T-helper 2 cell (primary cell): ENCODE measurements at regions not wholly inside any gene's neighbourhood (a gene's known extent, or its start where the extent isn't known, plus 50 kb on each side); places are given as distances from the start of the nearest gene placed in this dataset.
"Not testable (repeated sequence)": the region's sequence is repeated elsewhere in the genome, so short reads cannot be mapped to it uniquely, and the experiment has no call there.

Experiments
- DNase-seq, 5 experiments: peaks; one replicate each; pipeline versions ENCODE4 v3.0.0 to v3.0.0-alpha.2; 2012 to 2022

DNA sequence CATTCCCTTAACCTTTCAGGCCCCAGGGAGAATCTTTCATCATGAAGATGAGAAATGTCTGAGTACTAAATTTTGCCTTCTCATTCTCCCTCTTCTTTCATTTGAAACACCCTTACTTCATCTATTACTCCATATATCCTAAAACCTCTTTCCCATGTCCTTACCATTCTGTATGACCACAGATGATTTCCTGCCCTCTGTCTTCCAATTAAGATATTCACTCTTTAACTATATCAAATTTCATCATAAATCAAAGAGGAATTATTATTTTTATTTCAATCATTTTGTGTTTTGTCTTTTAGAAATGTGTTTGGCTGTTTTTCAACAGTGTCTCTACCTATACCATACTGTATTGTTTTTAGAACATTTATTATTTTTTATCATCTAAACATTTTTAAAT is 964.9 kb upstream of the KLHL29 start:
- no peak for DNase-seq

DNA sequence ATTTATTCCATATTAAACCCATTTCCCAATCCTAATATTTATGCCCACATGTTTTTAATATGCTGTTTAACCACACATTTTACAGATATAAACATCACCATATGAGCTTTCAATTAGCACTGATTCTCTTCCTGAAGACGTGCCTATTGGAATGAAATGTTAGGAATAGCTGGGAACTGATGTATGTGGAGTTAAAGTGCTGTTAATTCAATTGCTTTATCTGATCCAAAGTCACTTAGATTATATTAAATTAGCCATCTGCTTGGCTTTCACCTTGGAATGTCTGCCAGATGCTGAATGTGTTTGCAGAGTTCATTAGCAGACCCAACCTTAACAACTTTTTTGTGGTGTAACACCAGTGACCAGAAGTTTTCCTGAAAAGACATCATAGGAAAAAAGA is 942.9 kb upstream of the KLHL29 start:
- no peak for DNase-seq

DNA sequence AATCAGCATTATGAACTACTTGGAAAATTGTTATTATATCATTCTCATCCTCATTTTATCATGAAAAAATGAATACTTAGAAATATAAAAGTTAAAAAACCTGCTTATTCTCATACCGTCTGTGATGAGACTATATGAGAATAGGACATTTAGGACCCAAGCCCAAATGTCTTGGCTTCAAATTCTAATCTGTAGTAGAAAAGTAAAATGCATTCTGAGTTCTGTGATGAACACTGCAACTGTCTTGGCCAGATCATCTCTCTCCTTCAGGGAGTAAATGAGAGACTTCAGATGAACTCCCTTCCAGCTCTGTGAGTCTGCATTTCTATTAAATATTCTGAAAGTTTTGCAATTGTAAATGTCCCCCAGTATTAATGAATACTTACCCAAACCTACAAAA is 940.7 kb upstream of the KLHL29 start:
- no peak for DNase-seq

DNA sequence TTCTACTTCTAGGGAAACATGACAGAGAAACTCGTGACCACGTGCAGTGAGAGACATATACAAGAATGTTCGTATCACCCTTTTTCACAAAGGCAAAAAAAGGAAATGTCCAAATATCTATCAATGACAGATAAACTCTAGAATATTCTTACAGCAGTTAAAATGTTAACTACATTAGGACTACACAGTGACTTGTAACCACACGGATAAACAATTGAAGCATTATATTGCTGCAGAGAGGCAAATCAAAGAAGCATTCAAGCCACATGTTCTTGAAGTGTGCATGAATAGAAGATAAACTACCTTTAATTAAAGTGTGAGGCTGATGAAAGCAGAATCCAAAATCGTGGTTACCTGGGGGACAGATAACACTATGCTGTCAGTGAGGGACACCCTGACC is 935.3 kb upstream of the KLHL29 start:
- no peak for DNase-seq

DNA sequence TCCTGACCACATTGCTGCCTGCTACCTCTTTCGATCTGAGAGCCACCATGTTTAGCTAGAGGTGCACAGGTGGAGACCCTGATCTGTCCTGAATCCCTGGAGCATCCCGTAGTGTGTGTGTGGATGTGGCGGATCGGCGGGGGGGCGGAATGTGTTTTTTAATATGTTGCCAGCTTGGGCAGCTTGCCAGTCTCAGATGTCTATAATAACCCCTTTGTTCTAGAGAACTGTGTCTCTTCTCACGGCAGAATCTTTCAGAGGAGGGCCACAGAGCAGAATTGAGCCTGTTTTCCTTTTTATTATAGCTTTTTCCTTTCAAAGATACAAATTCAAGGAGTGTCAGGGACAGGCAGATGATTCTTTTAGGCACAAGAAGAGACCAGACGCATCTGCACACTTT is 934.1 kb upstream of the KLHL29 start:
- no peak for DNase-seq

DNA sequence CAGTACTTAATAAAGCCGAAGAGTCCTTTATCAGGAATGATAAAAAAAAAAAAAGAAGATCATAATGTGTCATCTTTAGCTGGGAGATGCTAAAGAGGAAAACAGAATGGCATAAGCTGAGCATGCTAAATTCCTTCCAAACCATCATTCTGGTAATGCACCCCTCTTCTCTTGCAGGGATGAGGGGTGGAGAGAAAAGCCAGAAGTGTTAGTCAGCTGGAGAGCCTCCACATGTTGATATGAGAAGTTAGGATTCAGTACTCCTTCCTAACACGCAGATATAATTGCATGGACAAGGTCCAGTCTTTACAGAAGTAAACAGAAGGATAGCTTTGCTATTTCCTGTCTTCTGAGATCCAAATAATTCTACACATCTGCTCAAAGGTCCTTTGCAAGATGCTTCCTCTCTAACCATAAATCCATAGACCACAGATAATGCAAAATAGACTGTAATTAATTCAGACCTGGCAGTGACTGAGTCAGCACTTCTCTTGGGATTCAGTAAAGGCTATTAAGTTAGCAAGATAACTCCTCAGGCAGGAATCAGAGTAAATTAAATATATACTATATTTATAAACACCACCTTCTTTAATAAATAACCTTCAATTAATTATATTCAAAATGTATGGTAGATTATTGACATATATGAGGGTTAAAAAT is 930.0 kb upstream of the KLHL29 start:
- DNase-seq = no peak

DNA sequence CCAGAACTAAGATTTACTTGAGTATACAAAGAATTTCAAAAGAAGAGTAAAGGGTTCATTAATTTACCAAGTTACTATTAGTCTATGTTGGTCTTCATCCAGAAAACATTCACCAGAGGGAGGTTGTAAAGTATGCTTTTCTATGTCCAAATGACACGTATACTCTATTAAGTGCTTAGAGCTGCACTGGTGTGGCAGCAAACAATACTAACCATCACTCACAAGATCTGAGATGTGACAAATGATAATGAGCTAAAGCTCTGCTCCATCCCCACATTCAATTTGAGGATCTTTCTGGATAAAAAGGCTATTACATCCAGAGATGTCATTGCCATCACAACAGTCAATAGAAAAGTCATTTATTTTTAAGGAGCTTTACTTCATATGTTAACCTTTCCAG is 926.5 kb upstream of the KLHL29 start:
- no peak for DNase-seq

DNA sequence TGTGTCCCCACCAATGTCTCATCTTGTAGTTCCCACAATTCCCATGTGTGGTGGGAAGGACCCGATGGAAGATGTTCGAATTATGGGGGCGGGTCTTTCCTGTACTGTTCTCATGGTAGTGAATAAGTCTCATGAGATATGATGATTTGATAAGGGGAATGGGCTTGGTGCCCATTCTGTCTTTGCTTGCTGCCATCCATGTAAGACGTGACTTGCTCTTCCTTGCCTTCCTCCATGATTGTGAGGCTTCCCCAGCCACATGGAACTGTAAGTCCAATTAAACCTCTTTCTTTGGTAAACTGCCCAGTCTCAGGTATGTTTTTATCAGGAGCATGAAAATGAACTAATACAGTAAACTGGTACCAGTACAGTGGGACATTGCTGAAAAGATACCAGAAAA is 909.9 kb upstream of the KLHL29 start:
- not testable (repeated sequence) for DNase-seq

DNA sequence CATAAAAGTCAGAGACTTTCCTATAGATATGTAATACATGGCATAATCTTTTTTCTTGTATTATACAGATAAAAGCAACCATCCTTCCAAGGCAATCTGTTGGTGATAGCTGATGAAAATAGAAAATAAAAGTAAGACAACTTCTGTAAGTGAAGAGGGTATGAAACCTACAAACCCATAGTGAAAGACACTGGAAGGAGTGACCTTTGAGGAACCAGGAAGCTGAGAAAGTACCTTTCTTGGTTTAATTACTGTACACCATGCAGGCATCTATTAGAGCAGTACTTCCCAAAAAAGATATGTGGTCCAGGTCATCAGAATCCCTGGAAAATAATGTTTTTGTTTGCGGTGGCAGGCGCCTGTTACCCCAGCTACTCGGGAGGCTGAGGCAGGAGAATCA is 906.6 kb upstream of the KLHL29 start:
- no peak for DNase-seq

DNA sequence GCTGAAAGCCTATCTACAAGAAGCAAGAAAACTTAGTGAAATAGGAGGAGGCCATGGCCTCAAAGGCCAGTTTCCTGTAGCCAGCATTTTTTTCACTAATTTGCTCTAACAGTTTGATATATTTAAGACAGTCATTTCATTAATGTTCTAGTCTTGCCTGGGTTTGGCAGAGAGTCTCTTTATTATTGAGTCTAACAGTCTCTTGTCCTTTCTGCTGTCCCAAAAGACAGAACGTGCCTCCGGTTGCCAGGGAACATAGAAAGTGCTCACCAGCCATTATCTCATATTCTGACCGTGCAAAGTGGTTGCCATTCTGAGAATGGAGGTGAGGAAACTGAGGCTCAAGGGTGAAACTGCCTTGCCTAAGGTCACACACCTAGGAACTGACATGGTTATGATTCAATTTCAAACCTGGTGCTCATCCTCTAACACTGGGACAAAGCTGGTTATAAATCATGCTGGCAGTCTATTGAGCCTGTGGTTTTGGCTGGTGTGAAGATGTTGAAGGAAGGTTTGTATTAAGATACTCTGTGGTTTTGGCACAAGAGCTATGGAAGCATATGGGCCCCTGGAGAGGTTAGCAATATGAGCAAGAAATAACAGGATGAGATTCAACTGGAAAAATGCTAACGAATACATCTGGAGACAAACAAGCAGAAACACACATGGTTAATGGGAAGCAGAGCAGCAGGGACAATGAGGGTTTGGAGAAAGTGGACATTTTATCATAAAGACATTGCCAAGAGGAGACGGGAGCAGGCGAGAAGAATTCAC is 903.3 kb upstream of the KLHL29 start:
- DNase-seq = no peak

DNA sequence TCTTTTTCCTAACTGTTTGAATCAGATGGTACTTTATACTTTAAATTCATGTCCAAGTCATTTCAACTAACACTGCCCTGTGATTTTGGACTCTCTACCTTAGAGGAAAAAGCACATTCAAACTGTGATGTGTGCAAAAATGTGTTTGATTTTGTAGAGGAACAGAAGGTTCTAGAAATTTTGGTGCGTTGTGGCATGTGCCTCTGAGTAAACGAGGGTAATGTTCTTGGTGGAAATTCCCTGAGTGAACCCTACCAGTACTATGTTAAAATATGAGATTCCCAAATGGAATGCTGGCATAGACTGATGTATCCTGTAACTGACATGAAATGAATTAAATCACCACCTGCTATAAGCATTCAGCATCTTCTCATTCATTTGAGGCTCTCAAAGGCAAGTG is 901.9 kb upstream of the KLHL29 start:
- DNase-seq = no peak

DNA sequence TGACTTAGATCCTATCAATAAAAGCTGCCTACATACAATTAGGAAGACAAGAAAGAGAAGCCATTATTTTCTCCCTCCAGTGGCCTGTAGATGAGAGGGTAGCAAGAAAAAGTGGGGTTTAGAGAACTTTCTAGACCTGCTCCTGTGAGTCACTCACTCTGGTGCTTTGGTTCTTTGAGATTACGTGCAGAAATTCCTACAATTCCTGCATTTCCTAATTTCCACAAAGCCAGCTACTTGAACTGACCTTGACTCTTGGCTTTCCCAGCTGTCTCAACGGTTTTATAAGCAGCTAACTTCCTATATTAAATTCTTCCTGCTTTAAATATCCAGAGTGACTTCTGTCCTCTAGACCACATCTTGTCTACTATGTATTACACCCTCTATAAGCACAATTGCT is 899.5 kb upstream of the KLHL29 start:
- DNase-seq = no peak

DNA sequence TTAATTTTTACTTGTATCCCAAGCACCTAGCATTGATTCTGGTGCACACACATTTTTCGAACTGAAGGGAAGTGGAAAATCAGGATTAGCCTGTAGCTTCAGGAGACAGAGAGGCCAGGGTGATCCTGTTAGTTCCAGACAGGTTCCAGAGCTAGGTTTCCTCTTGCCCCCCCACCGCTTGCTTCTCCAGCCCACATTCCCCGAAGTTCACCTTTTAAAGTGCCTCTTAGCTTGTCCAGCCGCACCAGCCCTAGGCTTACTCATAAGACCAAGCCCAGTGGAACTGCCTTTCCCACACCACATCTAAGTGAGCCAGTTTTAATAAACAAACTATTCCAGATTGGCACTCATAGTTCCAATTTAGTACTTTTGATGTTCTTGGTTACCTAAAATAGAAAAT is 898.6 kb upstream of the KLHL29 start:
- no peak for DNase-seq

DNA sequence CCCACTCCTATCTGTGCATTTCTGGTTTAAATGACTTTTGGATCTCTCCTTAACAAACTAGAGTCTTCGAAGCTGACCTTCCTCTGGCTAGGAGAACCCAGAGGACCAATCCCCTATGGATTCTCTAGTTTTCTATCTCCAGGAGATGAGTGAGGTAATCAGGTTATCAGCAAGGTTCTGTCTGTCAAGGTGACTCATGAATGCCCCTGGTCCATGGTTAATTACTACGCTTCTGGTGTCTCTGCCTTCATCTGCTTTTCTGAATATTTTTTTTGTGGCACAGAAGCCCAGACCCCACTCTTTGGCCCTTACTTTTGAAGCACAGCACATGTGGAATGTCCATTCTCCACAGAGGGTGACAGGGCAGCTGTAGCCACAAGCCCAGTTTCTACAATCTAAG is 897.9 kb upstream of the KLHL29 start:
- DNase-seq = no peak

DNA sequence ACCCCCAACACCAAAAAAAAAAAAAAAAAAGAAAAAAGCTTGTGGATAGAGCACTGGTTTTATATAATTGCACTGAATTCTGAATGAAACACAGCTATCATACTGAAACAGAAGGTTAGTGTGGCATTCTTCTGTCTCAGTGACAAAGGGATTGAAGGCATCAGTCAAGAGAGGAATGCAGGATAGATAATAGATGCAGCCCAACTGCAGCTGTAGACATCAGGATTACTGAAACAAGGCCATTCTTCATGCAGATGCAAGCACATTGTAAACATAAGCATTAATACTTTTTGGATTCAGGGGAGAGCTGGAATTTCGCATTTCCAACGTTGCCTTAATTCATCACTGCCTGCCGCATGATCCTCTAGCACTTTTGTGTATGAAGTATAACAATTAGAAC is 897.4 kb upstream of the KLHL29 start:
- no peak for DNase-seq

DNA sequence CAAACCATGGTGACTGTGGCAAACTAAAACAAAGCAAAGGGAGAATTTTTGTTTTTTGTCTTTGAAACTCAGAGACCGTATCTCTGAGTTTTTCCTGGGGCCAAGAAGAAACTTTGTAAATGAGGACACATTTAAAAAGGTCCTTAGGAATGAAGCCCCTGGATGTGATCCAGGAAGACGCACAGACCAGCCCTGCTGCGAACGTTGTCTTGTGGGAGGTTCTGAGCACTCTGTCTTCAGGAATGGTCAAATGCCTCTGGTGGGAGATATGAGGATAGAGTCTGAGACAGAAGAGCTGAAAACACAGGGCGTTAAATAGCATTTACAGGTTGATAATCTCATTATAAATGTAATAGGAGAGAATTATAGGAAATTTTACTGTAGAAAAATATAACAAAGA is 893.5 kb upstream of the KLHL29 start:
- no peak for DNase-seq

DNA sequence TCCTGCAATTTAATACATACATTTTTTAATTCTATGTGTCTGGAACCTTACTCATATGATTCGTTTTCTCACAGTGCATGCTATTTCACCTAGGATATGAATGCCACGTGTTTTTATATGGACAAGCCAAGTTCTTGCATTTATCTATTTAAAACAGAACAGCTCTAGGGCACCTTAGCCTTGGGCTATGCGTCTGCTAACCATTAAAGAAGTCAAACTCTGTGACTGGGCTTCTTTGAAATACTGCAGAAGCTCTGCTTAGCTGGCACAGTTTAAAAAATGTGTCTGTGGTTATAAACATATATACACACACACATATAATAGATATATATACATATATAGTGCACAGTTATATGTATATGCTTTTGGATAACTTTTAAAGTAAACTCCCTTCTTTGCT is 890.8 kb upstream of the KLHL29 start:
- DNase-seq = no peak

DNA sequence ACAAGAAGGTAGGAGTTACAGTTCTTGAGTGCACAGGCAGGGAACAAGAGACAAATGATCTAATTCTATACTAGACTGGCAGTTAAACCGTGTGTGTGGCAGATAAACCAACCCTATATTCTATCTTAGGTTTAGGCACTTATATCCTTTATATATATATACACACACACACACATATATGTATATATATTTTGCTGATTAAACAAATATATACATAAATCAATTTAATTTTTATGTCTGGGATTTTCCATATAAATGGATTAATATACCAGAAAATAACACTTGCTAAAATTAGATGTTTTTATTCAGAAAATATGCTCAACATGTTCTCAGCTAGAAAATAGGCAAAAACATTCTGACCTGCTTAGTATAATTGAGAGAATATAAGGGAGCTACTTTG is 887.9 kb upstream of the KLHL29 start:
- DNase-seq = no peak

DNA sequence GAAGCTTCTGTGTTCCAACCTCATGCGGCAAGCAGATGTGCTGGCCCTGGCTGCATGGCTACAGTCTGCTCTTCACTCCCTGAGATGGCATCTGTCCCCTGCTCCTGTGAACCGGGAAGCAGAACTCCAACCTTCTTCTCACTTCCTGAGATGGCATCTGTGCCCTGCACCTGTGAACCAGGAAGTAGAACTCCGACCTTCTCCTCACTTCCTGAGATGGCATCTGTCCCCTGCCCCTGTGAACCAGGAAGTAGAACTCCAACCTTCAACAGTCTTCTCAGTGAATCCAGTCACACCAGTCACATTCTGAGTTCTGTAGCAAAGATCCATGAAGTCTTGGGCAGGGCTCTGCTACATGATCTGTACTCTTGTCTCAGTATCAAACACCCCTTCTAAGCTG is 887.2 kb upstream of the KLHL29 start:
- DNase-seq = no peak

DNA sequence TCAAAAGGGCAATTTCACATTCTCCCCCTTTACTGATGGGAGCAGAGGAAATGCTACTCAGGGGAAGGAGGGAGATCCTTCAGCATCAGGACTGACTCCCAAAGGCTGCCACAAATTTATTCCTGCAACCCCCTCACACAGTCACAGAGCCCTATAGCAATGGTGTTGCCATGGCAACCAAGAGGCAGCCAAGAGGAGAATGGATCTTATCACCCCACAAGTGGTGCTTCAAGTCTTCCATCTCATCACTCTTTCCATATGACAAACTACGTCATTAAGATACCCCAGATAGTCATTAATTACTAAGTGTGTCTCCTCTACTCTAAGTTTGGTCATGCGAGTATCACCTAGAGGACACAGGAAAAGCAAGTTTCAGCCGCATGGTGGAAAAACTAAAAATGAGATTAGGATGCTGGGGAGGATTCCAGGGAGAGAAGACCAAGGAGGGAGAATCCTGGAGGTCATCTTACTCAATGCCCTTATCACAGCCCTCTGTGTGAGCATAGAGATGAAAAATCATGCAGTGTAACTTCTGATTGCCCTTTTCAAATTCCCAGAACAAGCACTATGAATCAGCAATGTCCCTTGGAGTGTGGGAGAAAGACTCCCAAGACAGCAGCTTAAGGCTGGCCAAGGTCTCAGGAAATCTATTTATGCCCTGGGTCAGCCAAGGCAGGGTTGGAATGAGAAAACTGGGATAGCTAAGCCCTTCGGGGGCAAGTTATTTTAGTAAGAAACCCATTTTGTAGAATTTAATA is 885.7 kb upstream of the KLHL29 start:
- DNase-seq = no peak

DNA sequence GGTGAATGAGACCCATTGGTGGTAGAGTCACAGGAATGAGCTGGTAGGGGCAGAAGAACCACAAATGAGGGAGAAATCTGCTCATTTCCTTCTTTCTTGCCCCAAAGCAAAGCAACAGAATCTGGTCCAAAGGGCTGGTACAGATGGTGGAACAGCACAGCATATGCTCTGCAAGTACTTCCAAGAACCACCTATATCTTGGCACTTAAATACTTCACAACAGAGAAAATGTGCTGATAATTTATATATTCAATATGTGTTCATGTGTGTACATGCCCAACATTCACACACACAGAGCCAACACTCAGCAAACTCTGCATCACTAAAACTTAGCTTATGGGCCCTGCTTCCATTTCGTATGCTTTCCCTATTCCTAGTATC is 884.4 kb upstream of the KLHL29 start:
- no peak for DNase-seq

DNA sequence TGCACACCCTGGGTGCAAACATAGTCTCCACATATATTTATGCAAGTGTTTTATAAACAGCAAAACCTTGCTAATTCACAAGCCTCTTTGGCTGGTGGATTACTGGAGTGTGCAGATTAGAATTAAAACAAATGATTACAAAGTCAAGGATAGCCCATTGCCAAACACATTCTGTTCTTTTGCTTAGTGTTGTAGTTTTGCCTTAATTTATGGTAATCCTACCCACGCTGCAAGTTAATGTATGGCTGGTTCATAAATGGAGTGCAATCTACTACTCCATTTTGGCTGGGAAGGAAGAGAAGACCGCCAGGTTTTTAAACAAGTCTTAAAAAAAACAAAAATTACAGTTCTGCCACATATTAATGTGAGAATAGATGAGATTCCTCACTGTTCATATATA is 883.1 kb upstream of the KLHL29 start:
- DNase-seq = no peak

DNA sequence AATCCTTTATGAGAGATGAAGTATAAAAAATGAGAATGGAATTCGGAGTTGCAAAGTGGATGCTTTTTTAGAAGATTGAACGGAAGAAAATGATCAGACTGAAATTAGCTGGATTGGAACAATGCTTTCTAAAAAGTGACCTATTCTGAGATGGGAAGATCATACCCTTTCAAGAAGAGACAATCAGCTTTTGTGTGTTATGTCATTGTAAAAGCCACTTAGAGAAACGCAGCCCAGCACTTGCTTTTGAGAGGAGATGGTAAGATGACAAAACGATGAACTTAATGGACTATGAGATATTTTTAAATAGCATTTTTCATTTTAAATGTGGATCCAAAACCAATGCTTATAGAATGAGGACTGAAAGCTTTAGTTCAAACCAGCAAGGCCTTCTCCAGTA is 871.4 kb upstream of the KLHL29 start:
- DNase-seq = no peak

DNA sequence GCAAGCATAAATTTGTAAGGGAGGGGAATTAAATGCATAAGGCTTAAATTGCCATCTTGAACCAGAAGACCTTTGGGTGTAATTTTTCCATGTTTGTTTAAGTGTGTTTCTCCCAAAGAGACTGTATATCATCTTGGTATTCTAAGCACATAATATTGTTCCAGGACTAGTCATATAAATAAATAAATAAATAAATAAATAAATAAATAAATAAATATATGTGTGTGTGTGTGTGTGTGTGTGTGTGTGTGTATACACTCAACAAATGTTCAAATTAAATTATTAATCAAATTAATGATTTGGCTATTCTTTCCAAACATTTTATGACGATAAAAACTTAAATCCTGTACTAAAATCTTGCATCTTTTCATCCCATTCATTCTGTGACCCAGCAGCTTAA is 867.8 kb upstream of the KLHL29 start:
- DNase-seq = no peak
